SK-N-SH (cell line): ENCODE measurements at regions not wholly inside any gene's neighbourhood (a gene's known extent, or its start where the extent isn't known, plus 50 kb on each side); places are given as distances from the start of the nearest gene placed in this dataset.

Experiments
- CTCF ChIA-PET: fragments of 300-600, 350-600 bp; formaldehyde crosslinking; extraction: SDS; loops from one replicate; lab custom pipeline; 2021; lab: Yijun Ruan, JAX
- POLR2A ChIA-PET: fragments of 350-600 bp; sonication (Branson Sonifier 250); formaldehyde crosslinking; extraction: SDS; loops from one replicate; lab custom pipeline; 2020; ENCODE audit warnings: antibody characterized with exemption, inconsistent platforms; lab: Yijun Ruan, JAX
- DNase-seq: peaks from one replicate; pipeline ENCODE4 v3.0.0; 2012
- H2AFZ ChIP-seq: fragments of 200-600 bp; sonication (generic); 2 replicates; pipeline ENCODE4 v1.8.1; 2016; ENCODE audit warnings: antibody characterized with exemption, mild to moderate bottlenecking, low read depth
- H3F3A ChIP-seq: fragments of 200-600 bp; sonication (generic); replicated peaks from 2 replicates; pipeline ENCODE3; 2016; ENCODE audit warnings: antibody characterized with exemption, mild to moderate bottlenecking; ENCODE audit not compliant: insufficient read depth
- H3K27ac ChIP-seq, 2 experiments: fragments of 200-500 bp in 1 of 2; fragments of 200-600 bp in 1 of 2; sonication (Bioruptor generic) in 1 of 2; sonication (generic), shearing (Covaris generic) in 1 of 2; 2 replicates each; pipeline versions ENCODE4 v1.5.1 to v1.6.1; 2014 to 2016; ENCODE audit warnings: low read depth in 2 of 2, inconsistent platforms in 1 of 2, low read length in 1 of 2, mild to moderate bottlenecking in 1 of 2, mixed read lengths in 1 of 2
- H3K27me3 ChIP-seq: fragments of 200-600 bp; sonication (generic), shearing (Covaris generic); 2 replicates; pipeline ENCODE4 v1.6.1; 2016; ENCODE audit warnings: mixed run types; ENCODE audit not compliant: insufficient read depth
- H3K36me3 ChIP-seq, 2 experiments: fragments of 200-500 bp in 1 of 2; fragments of 200-600 bp in 1 of 2; sonication (Bioruptor generic) in 1 of 2; sonication (generic) in 1 of 2; replicated peaks in 1 of 2; 2 replicates each; pipeline versions ENCODE3 to v1.5.1; 2014 to 2016; ENCODE audit warnings: low read length in 1 of 2, mild to moderate bottlenecking in 1 of 2; ENCODE audit not compliant: insufficient read depth in 2 of 2, control insufficient read depth in 1 of 2
- H3K4me1 ChIP-seq, 2 experiments: fragments of 200-500 bp in 1 of 2; fragments of 200-600 bp in 1 of 2; sonication (Bioruptor generic) in 1 of 2; sonication (generic), shearing (Covaris generic) in 1 of 2; 2 replicates each; pipeline versions ENCODE4 v1.5.1 to v1.6.1; 2014 to 2016; ENCODE audit warnings: low read depth in 1 of 2, low read length in 1 of 2, mixed run types in 1 of 2; ENCODE audit not compliant: insufficient read depth in 2 of 2, control insufficient read depth in 1 of 2
- H3K4me2 ChIP-seq: fragments of 200-600 bp; sonication (generic), shearing (Covaris generic); 2 replicates; pipeline ENCODE4 v1.6.1; 2017; ENCODE audit warnings: mixed run types
- H3K4me3 ChIP-seq, 2 experiments: fragments of 200-500 bp in 1 of 2; fragments of 200-600 bp in 1 of 2; sonication (Bioruptor generic) in 1 of 2; sonication (generic), shearing (Covaris generic) in 1 of 2; 2 replicates each; pipeline versions ENCODE4 v1.5.1 to v1.8.1; 2014 to 2016; ENCODE audit warnings: low read depth in 2 of 2, inconsistent platforms in 1 of 2, low read length in 1 of 2, mild to moderate bottlenecking in 1 of 2, mixed read lengths in 1 of 2, moderate library complexity in 1 of 2
- H3K79me2 ChIP-seq: fragments of 200-600 bp; sonication (generic); 2 replicates; pipeline ENCODE4 v1.8.1; 2017; ENCODE audit warnings: mild to moderate bottlenecking; ENCODE audit not compliant: insufficient read depth
- H3K9ac ChIP-seq: fragments of 200-600 bp; sonication (generic); 2 replicates; pipeline ENCODE4 v1.6.1; 2017; ENCODE audit warnings: mixed run types
- H3K9me2 ChIP-seq: fragments of 200-600 bp; sonication (generic); 2 replicates; pipeline ENCODE4 v1.6.1; 2017; ENCODE audit warnings: mixed run types
- H3K9me3 ChIP-seq: fragments of 200-600 bp; sonication (generic); 2 replicates; pipeline ENCODE4 v1.6.1; 2017; ENCODE audit warnings: mixed run types, mild to moderate bottlenecking, moderate library complexity
- H4K20me1 ChIP-seq: fragments of 200-600 bp; sonication (generic); 2 replicates; pipeline ENCODE4 v1.6.1; 2017; ENCODE audit warnings: mild to moderate bottlenecking, mixed run types; ENCODE audit not compliant: insufficient read depth
- CHD2 ChIP-seq: fragments of 150-350 bp; IDR thresholded peaks from 2 replicates; pipeline ENCODE4 v1.6.1; 2018; ENCODE audit warnings: low read length; ENCODE audit not compliant: partially characterized antibody
- CTCF ChIP-seq: fragments of 200-600 bp; sonication (generic); IDR thresholded peaks from 2 replicates; pipeline ENCODE4 v1.6.1; 2017; ENCODE audit warnings: antibody characterized with exemption, mild to moderate bottlenecking, moderate library complexity
- FOXJ3 ChIP-seq: sonication (generic); formaldehyde crosslinking; IDR thresholded peaks from 2 replicates; pipeline ENCODE4 v1.5.1; 2020; ENCODE audit warnings: mild to moderate bottlenecking, missing genetic modification reagents
- GATA2 ChIP-seq: sonication (generic); formaldehyde crosslinking; IDR thresholded peaks from 2 replicates; pipeline ENCODE4 v1.5.0; 2020; ENCODE audit warnings: mild to moderate bottlenecking, missing genetic modification reagents
- IRF3 ChIP-seq: fragments of 150-350 bp; IDR thresholded peaks from 2 replicates; pipeline ENCODE4 v1.6.1; 2016; ENCODE audit warnings: mild to moderate bottlenecking, low read depth, low read length
- MEF2A ChIP-seq: IDR thresholded peaks from 2 replicates; pipeline ENCODE4 v1.4.0; 2012; ENCODE audit warnings: low read depth, borderline replicate concordance
- PBX3 ChIP-seq: IDR thresholded peaks from 2 replicates; pipeline ENCODE4; 2012
- RAD21 ChIP-seq: IDR thresholded peaks from 2 replicates; pipeline ENCODE4 v1.6.1; 2012; ENCODE audit warnings: mild to moderate bottlenecking, low read length
- RFX5 ChIP-seq: IDR thresholded peaks from 2 replicates; pipeline ENCODE4 v1.6.1; 2012; ENCODE audit warnings: mild to moderate bottlenecking, improper control_type of control experiment, low read length
- RXRA ChIP-seq: IDR thresholded peaks from 2 replicates; pipeline ENCODE4 v1.4.0; 2012; ENCODE audit warnings: low read depth, mild to moderate bottlenecking, borderline replicate concordance
- SIN3A ChIP-seq: IDR thresholded peaks from 2 replicates; pipeline ENCODE4 v1.6.1; 2012; ENCODE audit warnings: low read depth, mild to moderate bottlenecking, low read length, moderate library complexity, borderline replicate concordance
- SMC3 ChIP-seq: IDR thresholded peaks from 2 replicates; pipeline ENCODE4 v1.6.1; 2012; ENCODE audit warnings: low read depth, low read length, improper control_type of control experiment
- USF2 ChIP-seq: fragments of 150-350 bp; IDR thresholded peaks from 2 replicates; pipeline ENCODE4 v1.6.1; 2017; ENCODE audit warnings: antibody characterized with exemption, low read length, low read depth, borderline replicate concordance
- YY1 ChIP-seq: IDR thresholded peaks from 2 replicates; pipeline ENCODE4 v1.4.0; 2012; ENCODE audit warnings: low read depth, mild to moderate bottlenecking
- WGBS: methylation state at CpG from one replicate; pipeline ENCODE4 v1.1.6; 2017; ENCODE audit warnings: low lambda C conversion rate; 5-methylcytosine and 5-hydroxymethylcytosine counted together

GRCh38 chr13:78176880-78177279 lies 258.2 kb upstream of the EDNRB start:
- Histone ChIP-seq H3K4me1 (no peaks in the 10 kb centered on the region), H3K79me2 (no peaks in the 10 kb centered on the region), H3K27ac (no peak overlapping the region), H3F3A (no peaks in the 10 kb centered on the region), H3K4me3 (no peak overlapping the region), H3K9me2 (no peaks in the 10 kb centered on the region), H3K36me3 (no peaks in the 10 kb centered on the region), H3K27me3 (no peaks in the 10 kb centered on the region), H2AFZ (no peak overlapping the region), H3K9me3 (no peaks in the 10 kb centered on the region), H4K20me1 (no peaks in the 10 kb centered on the region), H3K4me2 (no peak overlapping the region), H3K9ac (no peak overlapping the region)
- 39% methylated on average over 2 of the region's 2 CpGs for WGBS
- TF ChIP-seq MEF2A (no peak), RXRA (no peak), GATA2 (no peak), SIN3A (no peak), USF2 (no peak), YY1 (no peak)
- POLR2A ChIA-PET = no interaction called here
- CTCF ChIA-PET = interaction anchor here (1.4 to 1.5 kb wide), 2 partner anchors 21 to 26 kb away, joined by 3 read pairs; no protein-coding TSS in a partner anchor
- DNase-seq = no peak

- Histone ChIP-seq H3K36me3 (no peaks in the 10 kb centered on the region), H3K4me1 (no peaks in the 10 kb centered on the region), H4K20me1 (no peaks in the 10 kb centered on the region), H3K27me3 (no peaks in the 10 kb centered on the region), H3K9ac (no peak overlapping the region), H3K4me2 (no peak overlapping the region), H3K27ac (no peak overlapping the region), H3K9me2 (no peaks in the 10 kb centered on the region), H3K4me3 (no peak overlapping the region), H3K79me2 (no peaks in the 10 kb centered on the region), H2AFZ (no peak overlapping the region), H3K9me3 (no peaks in the 10 kb centered on the region), H3F3A (no peaks in the 10 kb centered on the region)
- CTCF ChIA-PET = no interaction called here
- no peak for DNase-seq
- 20% methylated on average over 2 of the region's 6 CpGs for WGBS
- TF ChIP-seq RAD21 = no peak
- no peak for TF ChIP-seq FOXJ3
- TF ChIP-seq PBX3 = no peak
- TF ChIP-seq IRF3 = no peak
- TF ChIP-seq SMC3 = no peak
- no peak for TF ChIP-seq CTCF
- TF ChIP-seq CHD2 = no peak
- no peak for TF ChIP-seq RFX5
- POLR2A ChIA-PET = no interaction called here
Measured at GRCh38 chr13:78169386-78169785, 250.8 kb upstream of the EDNRB start.
